ENCODE measurements at regions not wholly inside any gene's neighbourhood (a gene's known extent, or its start where the extent isn't known, plus 50 kb on each side); places are given as distances from the start of the nearest gene placed in this dataset.
"Not testable (repeated sequence)": the region's sequence is repeated elsewhere in the genome, so short reads cannot be mapped to it uniquely, and the experiment has no call there.

- not testable (repeated sequence) for TF ChIP-seq CTCF, POLR2A (IDR thresholded peaks at IDR 0.05)
Measured at GRCh38 chrX:88956059-88956458, 209.0 kb downstream of the CPXCR1 start.
